Erythroblast (primary cell): ENCODE measurements at regions not wholly inside any gene's neighbourhood (a gene's known extent, or its start where the extent isn't known, plus 50 kb on each side); places are given as distances from the start of the nearest gene placed in this dataset.

ENCODE experiments used
- GATA1 ChIP-seq: IDR thresholded peaks from 2 replicates; pipeline ENCODE4 v1.6.1; 2011; ENCODE audit warnings: low read depth, mild to moderate bottlenecking, control low read depth, low read length, moderate library complexity
- POLR2A ChIP-seq: IDR thresholded peaks from 2 replicates; pipeline ENCODE4 v1.6.1; 2011; ENCODE audit warnings: mild to moderate bottlenecking, low read length

DNA sequence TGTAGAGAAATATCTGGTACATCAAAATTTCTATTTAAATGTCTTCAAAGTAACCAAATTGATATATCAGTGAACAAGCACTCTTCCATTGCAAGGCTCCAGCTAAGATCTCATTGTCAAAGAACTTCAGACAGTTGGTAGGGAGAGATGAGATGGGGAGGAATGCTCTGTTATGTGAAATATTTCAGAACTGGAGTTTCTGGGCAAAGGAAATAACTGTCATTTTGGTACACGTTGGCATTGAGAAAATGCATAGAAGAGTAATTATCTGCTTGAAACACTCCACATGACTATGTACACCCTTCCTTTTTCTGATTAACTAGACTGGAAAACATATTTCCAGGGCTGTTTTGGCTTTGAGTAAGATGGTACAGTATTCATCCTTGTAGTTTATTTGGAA, 297.5 kb upstream of the RASGRP1 start:
- TF ChIP-seq POLR2A, result no peak
- no peak for TF ChIP-seq GATA1
